Liver (tissue), 8 donors: ENCODE measurements at regions not wholly inside any gene's neighbourhood (a gene's known extent, or its start where the extent isn't known, plus 50 kb on each side); places are given as distances from the start of the nearest gene placed in this dataset.

Source experiments
- DNase-seq: peaks from one replicate; pipeline ENCODE4 v3.0.0-alpha.2; 2017; ENCODE audit warnings: low spot score
- H3K27ac ChIP-seq, 2 donors: one replicate each; pipeline ENCODE4 v1.7.0; 2013; ENCODE audit warnings: inconsistent platforms in 2 of 2, low read length in 2 of 2, control low read depth in 1 of 2, low read depth in 1 of 2, mild to moderate bottlenecking in 1 of 2
- H3K27me3 ChIP-seq, 4 donors: one replicate each; pipeline versions ENCODE4 v1.6.1 to v1.7.0; 2013; ENCODE audit warnings: low read length in 3 of 4, inconsistent platforms in 1 of 4, mild to moderate bottlenecking in 1 of 4, moderate library complexity in 1 of 4; ENCODE audit not compliant: control insufficient read depth in 4 of 4, insufficient read depth in 4 of 4
- H3K36me3 ChIP-seq, 4 donors: one replicate each; pipeline versions ENCODE4 v1.6.1 to v1.7.0; 2013; ENCODE audit warnings: low read length in 3 of 4, mild to moderate bottlenecking in 3 of 4, low read depth in 1 of 4, moderate library complexity in 1 of 4; ENCODE audit not compliant: control insufficient read depth in 4 of 4, insufficient read depth in 3 of 4
- H3K4me1 ChIP-seq, 4 donors: one replicate each; pipeline versions ENCODE4 v1.6.1 to v1.7.0; 2013; ENCODE audit warnings: low read length in 3 of 4, mild to moderate bottlenecking in 3 of 4, moderate library complexity in 1 of 4; ENCODE audit not compliant: control insufficient read depth in 4 of 4, insufficient read depth in 4 of 4
- H3K4me3 ChIP-seq, 3 donors: one replicate each; pipeline versions ENCODE4 v1.6.1 to v1.7.0; 2013; ENCODE audit warnings: low read length in 3 of 3, control low read depth in 1 of 3, low read depth in 1 of 3, mild to moderate bottlenecking in 1 of 3
- H3K9ac ChIP-seq, 2 donors: one replicate each; pipeline ENCODE4 v1.7.0; 2013; ENCODE audit warnings: low read length in 2 of 2, mild to moderate bottlenecking in 2 of 2, moderate library complexity in 2 of 2, control low read depth in 1 of 2, low read depth in 1 of 2
- H3K9me3 ChIP-seq, 4 donors: one replicate each; pipeline versions ENCODE4 v1.6.1 to v1.7.0; 2013; ENCODE audit warnings: low read length in 3 of 4; ENCODE audit not compliant: control insufficient read depth in 4 of 4
- EGR1 ChIP-seq, 2 donors: IDR thresholded peaks; 2 replicates each; pipeline ENCODE4 v1.6.1; 2016 to 2018; ENCODE audit warnings: antibody characterized with exemption in 2 of 2, low read depth in 2 of 2
- FOXA1 ChIP-seq: IDR thresholded peaks from 2 replicates; pipeline ENCODE4 v1.6.1; 2016; ENCODE audit warnings: antibody characterized with exemption
- FOXA2 ChIP-seq: IDR thresholded peaks from 2 replicates; pipeline ENCODE4 v1.6.1; 2016; ENCODE audit warnings: antibody characterized with exemption
- GABPA ChIP-seq, 2 donors: IDR thresholded peaks in 1 of 2; conservative IDR thresholded peaks in 1 of 2; 2 replicates each; pipeline ENCODE4 v1.6.1; 2016; ENCODE audit warnings: antibody characterized with exemption in 2 of 2, mild to moderate bottlenecking in 1 of 2, moderate library complexity in 1 of 2
- HNF4A ChIP-seq, 2 donors: conservative IDR thresholded peaks; 2 replicates each; pipeline ENCODE4 v1.6.1; 2016; ENCODE audit warnings: antibody characterized with exemption in 2 of 2, mild to moderate bottlenecking in 2 of 2
- HNF4G ChIP-seq: IDR thresholded peaks from 2 replicates; pipeline ENCODE4 v1.6.1; 2016; ENCODE audit warnings: antibody characterized with exemption
- JUND ChIP-seq, 2 donors: IDR thresholded peaks; 2 replicates each; pipeline ENCODE4 v1.6.1; 2016; ENCODE audit warnings: antibody characterized with exemption in 2 of 2
- NR2F2 ChIP-seq: IDR thresholded peaks from 2 replicates; pipeline ENCODE4 v1.6.1; 2016; ENCODE audit warnings: antibody characterized with exemption
- RAD21 ChIP-seq, 2 donors: IDR thresholded peaks; 2 replicates each; pipeline ENCODE4 v1.6.1; 2016; ENCODE audit warnings: antibody characterized with exemption in 2 of 2, mild to moderate bottlenecking in 2 of 2
- SP1 ChIP-seq: IDR thresholded peaks from 2 replicates; pipeline ENCODE4 v1.6.1; 2018; ENCODE audit warnings: antibody characterized with exemption, mild to moderate bottlenecking
- TAF1 ChIP-seq: conservative IDR thresholded peaks from 2 replicates; pipeline ENCODE4 v1.6.1; 2016; ENCODE audit warnings: antibody characterized with exemption, mild to moderate bottlenecking
- YY1 ChIP-seq: IDR thresholded peaks from 2 replicates; pipeline ENCODE4 v1.6.1; 2016; ENCODE audit warnings: antibody characterized with exemption, mild to moderate bottlenecking
- WGBS: extraction: QIAGEN DNeasy Blood & Tissue Kit; methylation state at CpG from one replicate; pipeline ENCODE4 v1.1.7; 2013; 5-methylcytosine and 5-hydroxymethylcytosine counted together
- TF ChIP-seq, protein P1 (sequence below): IDR thresholded peaks from 2 replicates; pipeline ENCODE4 v1.6.1; 2016; ENCODE audit warnings: antibody characterized with exemption
- TF ChIP-seq, protein P2 (sequence below): IDR thresholded peaks from 2 replicates; pipeline ENCODE4 v1.6.1; 2016; ENCODE audit warnings: antibody characterized with exemption
- TF ChIP-seq, protein P3 (sequence below): fragments of 150-350 bp; IDR thresholded peaks from 2 replicates; pipeline ENCODE4 v1.5.1; 2017; ENCODE audit warnings: improper control_type of control experiment, low read depth, low read length; ENCODE audit not compliant: missing input control
- TF ChIP-seq, protein P4 (sequence below): IDR thresholded peaks from 2 replicates; pipeline ENCODE4 v1.6.1; 2016; ENCODE audit warnings: antibody characterized with exemption
- TF ChIP-seq, protein P5 (sequence below): IDR thresholded peaks from 2 replicates; pipeline ENCODE4 v1.6.1; 2016; ENCODE audit warnings: antibody characterized with exemption, mild to moderate bottlenecking
- donor health status: healthy.
- donor health status: healthy.
- donor health status: healthy.
- donor health status: healthy.
- donor health status: healthy.

DNA sequence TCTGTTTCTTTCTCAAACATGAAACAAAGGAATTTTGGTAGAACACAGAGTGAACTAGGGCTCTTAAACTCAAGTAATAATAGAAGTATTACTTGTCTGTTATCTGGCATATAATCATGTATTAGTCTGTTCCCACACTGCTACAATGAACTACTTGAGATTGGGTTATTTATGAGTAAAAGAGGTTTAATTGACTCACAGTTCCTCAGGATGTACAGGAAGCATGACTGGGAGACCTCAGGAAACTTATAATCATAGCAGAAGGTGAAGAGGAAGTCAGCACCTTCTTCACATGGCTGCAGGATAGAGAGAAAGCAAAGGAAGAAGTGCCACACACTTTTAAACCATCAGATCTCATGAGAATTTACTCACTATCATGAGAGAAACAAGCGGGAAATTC, 273.4 kb downstream of the ETS1 start:
- H3K36me3 ChIP-seq: no peaks in the 10 kb centered on the region
- no peaks in the 10 kb centered on the region for H3K27me3 ChIP-seq
- H3K9ac ChIP-seq: no peak overlapping the region
- WGBS: 92% methylated on average over 1 of the region's 1 CpG
- H3K4me3 ChIP-seq: no peak overlapping the region
- H3K9me3 ChIP-seq: peaks cover 2 to 5% (median 4%) of the 10 kb centered on the region in 4 donors
- no peak overlapping the region for H3K27ac ChIP-seq
- no peaks in the 10 kb centered on the region for H3K4me1 ChIP-seq
- DNase-seq: no peak
- TF ChIP-seq, protein P1, sequence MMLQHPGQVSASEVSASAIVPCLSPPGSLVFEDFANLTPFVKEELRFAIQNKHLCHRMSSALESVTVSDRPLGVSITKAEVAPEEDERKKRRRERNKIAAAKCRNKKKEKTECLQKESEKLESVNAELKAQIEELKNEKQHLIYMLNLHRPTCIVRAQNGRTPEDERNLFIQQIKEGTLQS: no peak
- TF ChIP-seq SP1 (no peak), TAF1 (no peak), RAD21 (IDR thresholded peaks at IDR 0.05) (no peak)

DNA sequence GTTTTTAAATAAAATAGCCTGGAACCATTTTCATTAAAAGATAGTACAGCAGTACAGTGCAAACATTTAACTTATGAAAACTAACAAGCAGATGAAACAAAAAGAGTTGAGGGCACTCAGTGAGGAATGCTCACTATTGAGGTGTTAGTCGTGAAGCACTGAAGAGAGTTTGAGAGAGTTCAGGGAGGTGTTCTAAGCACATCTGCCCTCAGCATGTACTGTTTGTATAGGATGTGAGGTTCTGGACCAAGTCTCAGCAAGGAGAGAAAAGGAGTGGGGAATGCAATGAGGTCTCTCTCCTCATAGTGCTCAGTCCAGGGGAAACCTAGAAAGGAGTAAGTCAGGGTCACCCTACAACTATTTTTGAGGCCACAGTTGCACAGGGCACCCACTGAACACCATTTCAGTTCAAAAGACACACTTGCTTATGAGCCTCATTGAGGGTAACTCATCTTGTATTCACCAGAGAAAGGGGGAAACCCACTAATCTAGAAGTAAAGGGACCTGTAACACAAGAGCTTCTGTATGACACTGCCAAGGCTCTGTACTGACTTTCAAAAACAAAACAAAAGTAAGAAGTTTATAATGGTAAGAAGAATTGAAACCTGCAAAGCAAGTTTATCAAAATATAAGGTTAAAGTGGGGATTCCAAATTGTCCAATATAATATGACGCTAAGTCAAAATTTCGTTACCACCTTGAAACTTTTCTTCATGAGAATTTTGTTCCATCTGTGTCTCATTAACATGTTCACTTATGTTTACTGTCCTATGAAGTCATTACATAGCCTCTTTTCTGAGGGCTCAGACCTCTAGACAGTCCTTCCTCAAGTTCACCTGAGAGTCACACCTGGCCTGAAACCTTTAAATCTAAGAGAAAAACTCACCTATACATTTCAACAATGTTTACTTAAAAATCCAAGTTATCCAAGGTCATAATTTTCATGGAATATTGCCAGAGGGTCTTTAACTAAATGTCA, 275.3 kb downstream of the ETS1 start:
- Histone ChIP-seq H3K4me3 (no peak overlapping the region), H3K36me3 (no peaks in the 10 kb centered on the region), H3K9me3 (peaks cover 2 to 5% (median 4%) of the 10 kb centered on the region in 4 donors), H3K27me3 (no peaks in the 10 kb centered on the region), H3K4me1 (no peaks in the 10 kb centered on the region), H3K27ac (no peak overlapping the region), H3K9ac (no peak overlapping the region)
- no peak for DNase-seq
- 55% methylated on average over 3 of the region's 3 CpGs for whole genome bisulfite sequencing
- TF ChIP-seq JUND (IDR thresholded peaks at IDR 0.05) (no peak), SP1 (no peak), FOXA1 (no peak)
- TF ChIP-seq, protein P2, sequence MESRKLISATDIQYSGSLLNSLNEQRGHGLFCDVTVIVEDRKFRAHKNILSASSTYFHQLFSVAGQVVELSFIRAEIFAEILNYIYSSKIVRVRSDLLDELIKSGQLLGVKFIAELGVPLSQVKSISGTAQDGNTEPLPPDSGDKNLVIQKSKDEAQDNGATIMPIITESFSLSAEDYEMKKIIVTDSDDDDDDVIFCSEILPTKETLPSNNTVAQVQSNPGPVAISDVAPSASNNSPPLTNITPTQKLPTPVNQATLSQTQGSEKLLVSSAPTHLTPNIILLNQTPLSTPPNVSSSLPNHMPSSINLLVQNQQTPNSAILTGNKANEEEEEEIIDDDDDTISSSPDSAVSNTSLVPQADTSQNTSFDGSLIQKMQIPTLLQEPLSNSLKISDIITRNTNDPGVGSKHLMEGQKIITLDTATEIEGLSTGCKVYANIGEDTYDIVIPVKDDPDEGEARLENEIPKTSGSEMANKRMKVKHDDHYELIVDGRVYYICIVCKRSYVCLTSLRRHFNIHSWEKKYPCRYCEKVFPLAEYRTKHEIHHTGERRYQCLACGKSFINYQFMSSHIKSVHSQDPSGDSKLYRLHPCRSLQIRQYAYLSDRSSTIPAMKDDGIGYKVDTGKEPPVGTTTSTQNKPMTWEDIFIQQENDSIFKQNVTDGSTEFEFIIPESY: no peak

DNA sequence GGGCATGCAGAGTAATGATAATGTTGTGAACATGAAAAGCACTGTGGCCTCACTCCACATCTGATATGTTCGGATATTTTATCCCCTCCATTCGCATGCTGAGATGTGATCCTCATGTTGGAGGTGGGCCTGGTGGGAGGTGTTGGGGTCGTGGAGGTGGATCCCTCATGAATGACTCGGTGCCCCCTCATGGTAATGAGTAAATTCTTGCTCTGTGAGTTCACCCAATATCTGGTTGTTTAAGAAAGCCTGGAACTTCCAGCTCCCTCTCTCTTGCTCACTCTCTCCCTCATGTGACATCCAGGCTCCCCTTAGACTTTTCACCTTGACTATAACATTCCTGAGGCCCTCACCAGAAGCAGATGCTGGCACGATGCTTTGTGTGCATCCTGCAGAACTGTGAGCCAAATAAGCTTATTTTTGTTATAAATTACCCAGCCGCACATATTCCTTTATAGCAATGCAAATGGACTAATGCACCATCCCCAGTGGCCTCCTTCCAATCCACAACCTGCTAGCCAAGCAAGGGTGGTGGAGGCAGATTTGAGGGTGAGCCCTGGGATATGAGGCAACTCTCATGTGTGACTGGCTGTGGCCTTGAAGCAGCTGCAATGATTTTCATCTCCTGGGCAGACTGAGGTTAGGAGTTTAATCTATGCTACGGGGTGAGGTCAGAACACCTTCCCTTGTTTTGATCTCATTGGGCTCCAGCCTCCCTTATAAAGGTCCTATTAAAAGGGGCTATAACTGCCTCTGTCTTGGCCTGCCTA, 276.5 kb downstream of the ETS1 start:
- H3K27ac ChIP-seq: no peak overlapping the region
- H3K4me1 ChIP-seq: no peaks in the 10 kb centered on the region
- TF ChIP-seq GABPA (IDR thresholded peaks at IDR 0.05 in 1 of 2, conservative IDR thresholded peaks at IDR 0.05 in 1 of 2) (no peak), HNF4G (no peak), NR2F2 (no peak), YY1 (no peak), FOXA1 (no peak), RAD21 (IDR thresholded peaks at IDR 0.05) (no peak), TAF1 (no peak), HNF4A (conservative IDR thresholded peaks at IDR 0.05) (no peak), JUND (IDR thresholded peaks at IDR 0.05) (no peak), SP1 (no peak), FOXA2 (no peak), EGR1 (IDR thresholded peaks at IDR 0.05; ENCODE audit: low read depth in 2 of 2) (no peak)
- TF ChIP-seq, protein P3, sequence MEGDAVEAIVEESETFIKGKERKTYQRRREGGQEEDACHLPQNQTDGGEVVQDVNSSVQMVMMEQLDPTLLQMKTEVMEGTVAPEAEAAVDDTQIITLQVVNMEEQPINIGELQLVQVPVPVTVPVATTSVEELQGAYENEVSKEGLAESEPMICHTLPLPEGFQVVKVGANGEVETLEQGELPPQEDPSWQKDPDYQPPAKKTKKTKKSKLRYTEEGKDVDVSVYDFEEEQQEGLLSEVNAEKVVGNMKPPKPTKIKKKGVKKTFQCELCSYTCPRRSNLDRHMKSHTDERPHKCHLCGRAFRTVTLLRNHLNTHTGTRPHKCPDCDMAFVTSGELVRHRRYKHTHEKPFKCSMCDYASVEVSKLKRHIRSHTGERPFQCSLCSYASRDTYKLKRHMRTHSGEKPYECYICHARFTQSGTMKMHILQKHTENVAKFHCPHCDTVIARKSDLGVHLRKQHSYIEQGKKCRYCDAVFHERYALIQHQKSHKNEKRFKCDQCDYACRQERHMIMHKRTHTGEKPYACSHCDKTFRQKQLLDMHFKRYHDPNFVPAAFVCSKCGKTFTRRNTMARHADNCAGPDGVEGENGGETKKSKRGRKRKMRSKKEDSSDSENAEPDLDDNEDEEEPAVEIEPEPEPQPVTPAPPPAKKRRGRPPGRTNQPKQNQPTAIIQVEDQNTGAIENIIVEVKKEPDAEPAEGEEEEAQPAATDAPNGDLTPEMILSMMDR: no peak
- TF ChIP-seq, protein P4, sequence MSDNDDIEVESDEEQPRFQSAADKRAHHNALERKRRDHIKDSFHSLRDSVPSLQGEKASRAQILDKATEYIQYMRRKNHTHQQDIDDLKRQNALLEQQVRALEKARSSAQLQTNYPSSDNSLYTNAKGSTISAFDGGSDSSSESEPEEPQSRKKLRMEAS: no peak
- TF ChIP-seq, protein P1: no peak
- TF ChIP-seq, protein P5, sequence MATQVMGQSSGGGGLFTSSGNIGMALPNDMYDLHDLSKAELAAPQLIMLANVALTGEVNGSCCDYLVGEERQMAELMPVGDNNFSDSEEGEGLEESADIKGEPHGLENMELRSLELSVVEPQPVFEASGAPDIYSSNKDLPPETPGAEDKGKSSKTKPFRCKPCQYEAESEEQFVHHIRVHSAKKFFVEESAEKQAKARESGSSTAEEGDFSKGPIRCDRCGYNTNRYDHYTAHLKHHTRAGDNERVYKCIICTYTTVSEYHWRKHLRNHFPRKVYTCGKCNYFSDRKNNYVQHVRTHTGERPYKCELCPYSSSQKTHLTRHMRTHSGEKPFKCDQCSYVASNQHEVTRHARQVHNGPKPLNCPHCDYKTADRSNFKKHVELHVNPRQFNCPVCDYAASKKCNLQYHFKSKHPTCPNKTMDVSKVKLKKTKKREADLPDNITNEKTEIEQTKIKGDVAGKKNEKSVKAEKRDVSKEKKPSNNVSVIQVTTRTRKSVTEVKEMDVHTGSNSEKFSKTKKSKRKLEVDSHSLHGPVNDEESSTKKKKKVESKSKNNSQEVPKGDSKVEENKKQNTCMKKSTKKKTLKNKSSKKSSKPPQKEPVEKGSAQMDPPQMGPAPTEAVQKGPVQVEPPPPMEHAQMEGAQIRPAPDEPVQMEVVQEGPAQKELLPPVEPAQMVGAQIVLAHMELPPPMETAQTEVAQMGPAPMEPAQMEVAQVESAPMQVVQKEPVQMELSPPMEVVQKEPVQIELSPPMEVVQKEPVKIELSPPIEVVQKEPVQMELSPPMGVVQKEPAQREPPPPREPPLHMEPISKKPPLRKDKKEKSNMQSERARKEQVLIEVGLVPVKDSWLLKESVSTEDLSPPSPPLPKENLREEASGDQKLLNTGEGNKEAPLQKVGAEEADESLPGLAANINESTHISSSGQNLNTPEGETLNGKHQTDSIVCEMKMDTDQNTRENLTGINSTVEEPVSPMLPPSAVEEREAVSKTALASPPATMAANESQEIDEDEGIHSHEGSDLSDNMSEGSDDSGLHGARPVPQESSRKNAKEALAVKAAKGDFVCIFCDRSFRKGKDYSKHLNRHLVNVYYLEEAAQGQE: no peak
- H3K9ac ChIP-seq: no peak overlapping the region
- WGBS: 79% methylated on average over 7 of the region's 7 CpGs
- no peaks in the 10 kb centered on the region for H3K36me3 ChIP-seq
- H3K9me3 ChIP-seq: peaks cover 2 to 5% (median 4%) of the 10 kb centered on the region in 4 donors
- H3K27me3 ChIP-seq: no peaks in the 10 kb centered on the region
- H3K4me3 ChIP-seq: no peak overlapping the region
- no peak for DNase-seq
